GM21367 (cell line): ENCODE measurements at regions not wholly inside any gene's neighbourhood (a gene's known extent, or its start where the extent isn't known, plus 50 kb on each side); places are given as distances from the start of the nearest gene placed in this dataset.

Experiments
- ATAC-seq: cut with Tn5 transposase; IDR thresholded peaks from one replicate; pipeline ENCODE4 v1.9.1; 2021; ENCODE audit not compliant: unreplicated experiment

DNA sequence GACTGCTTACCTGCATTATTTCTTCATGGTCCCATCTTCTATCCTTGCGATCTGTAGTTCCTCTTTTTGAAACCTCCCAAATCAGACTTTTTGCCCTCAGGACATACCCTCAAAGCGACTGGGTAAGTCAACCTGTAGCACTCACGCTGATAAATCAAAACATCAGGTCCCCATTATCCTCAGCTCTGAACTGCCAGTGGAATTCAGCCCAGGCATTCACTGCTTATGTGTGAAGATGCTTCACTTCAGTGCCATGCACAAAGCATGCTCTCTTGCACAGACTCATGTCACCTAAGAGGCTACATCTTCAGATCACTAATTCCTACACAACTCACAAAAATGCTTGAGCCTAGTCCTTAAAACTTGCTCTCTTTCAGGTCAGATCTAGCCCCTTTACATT lies 283.6 kb upstream of the KLF6 start:
- ATAC-seq = no peak

DNA sequence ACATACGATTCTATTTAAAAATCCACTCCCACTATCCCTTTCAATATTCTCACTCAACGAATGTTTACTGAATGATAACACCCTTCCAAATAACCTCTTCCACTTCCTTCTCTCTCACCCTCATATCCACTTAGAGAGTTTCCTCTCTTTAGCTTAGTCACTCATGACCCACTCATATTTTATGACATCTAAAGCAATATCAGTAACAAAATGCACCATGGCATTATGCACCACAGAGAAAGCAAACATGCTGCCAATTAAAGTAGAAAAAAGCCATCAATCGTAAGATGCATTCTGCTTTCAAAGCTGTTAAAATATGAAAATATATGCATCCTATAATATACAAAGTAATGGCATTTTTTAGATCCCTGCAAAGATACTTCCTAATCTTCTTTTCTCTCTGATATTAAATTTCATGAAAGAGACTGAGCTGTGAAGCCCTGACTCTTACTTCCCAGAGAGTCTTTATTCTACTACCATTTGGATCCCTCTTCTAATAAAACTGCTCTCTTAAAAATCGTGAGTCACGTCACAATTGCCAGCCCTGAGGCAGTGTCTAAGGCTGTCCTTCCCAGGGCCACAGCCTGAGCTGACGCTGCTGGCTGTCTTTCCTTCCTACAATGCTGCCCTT lies 283.0 kb upstream of the KLF6 start:
- ATAC-seq = no peak

DNA sequence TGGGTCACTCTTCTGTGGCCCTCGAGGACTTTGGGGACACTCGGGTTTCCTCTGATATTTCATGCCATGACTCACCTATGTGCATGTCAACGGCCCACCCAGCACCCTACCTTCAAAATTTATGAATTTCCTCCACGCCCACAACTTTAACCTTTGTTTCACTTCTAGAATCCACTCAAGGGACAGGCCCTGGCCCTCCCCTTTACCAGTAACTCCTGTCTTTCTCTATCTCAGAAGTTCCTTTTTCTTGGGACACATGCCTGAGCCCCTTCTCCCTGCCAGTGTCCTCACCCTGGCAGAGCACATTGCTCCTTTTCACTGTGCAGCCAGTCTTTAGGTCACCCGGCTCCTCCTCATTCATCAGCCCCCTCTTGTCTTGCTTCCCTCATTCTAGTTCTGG lies 282.5 kb upstream of the KLF6 start:
- peak; percentile 77 for ATAC-seq

DNA sequence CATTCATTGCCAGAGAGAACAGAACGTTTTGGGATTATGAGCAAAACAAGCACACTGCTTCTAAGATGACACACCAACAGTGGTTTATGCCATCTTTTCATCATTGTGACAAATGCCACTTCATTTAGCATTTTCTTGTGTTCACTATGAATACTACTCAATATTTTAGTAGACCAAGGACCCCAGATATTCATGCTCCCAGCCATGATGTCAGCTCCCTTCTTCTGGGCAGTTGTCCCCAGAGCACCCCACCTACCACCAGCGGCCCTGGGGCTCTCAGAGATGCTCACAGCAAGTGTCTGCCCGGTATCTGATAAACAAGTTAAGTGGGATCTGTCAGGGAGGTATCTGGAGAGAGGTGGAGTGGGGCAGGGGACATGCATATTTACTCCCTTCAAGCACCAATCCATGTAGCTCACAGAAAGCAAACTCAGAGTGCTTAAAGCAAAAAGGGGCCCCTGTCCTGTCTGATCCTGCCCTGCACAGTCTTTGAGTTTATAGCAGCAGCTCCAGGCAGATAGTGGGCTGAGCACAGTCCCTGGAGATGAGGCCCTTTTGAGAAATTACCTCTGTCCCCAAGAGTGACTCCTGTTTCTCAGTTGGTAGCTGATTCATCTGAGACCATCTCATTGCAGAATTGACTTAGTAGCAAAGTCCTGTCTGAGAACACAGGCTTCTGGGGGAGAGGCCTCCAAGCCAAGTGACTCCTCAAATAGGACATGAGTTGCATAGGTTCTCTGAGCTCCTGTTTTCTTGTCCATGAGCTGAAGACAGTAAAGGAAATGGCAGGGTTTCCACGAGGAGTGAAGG lies 281.8 kb upstream of the KLF6 start:
- no peak for ATAC-seq

DNA sequence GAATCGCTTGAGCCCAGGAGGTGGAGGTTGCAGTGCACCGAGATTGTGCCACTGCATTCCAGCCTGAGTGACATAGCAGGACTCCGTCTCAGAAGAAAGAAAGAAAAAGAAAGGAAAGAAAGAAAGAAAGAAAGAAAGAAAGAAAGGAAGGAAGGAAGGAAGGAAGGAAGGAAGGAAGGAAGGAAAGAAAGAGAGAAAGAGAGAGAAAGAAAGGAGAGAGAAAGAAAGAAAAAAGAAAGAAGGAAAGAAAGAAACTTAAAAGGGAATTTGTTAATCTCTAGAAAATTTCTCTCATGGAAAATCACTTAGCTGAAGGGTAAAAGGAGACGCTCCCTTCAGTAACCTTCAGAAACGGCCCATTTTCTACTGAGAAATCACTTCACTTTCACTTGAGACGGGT lies 279.5 kb upstream of the KLF6 start:
- no peak for ATAC-seq

DNA sequence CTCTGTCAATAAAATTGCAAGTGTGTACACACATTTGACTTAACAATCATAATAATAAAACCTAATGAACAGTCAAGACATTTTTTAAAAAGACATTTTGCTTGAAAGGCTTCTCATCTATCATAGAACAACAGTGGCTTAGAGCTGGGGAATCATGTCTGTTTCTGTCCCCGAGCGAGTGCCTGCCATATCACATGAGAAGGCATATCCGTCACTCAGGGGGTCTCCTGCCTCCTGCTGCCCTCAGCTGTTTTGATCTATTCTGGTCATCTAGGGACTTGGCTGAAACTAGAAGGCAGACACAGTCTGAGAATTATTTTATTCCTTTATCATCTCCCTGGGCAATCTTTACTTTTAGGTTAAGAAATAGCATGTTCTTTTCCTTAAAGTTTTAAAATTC lies 278.7 kb upstream of the KLF6 start:
- no peak for ATAC-seq

DNA sequence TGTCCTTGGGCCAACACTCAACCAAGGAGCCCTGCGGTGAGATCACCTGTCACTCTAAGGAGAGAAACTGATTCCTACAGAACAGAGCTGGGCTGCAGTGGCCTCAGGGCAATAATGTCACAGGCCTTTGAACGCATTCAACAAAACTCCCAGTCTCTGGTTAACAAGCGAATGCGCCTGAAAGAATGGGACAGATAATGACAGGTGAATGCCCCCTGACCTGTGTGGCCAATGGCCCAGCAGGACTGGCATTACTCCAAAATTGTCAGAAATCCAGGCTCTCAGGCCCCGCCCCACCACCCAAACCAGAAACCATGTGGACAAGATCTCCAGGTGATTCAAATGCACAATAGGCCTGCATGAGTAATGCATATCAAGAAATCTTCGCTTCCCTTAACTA lies 277.7 kb upstream of the KLF6 start:
- ATAC-seq = no peak

DNA sequence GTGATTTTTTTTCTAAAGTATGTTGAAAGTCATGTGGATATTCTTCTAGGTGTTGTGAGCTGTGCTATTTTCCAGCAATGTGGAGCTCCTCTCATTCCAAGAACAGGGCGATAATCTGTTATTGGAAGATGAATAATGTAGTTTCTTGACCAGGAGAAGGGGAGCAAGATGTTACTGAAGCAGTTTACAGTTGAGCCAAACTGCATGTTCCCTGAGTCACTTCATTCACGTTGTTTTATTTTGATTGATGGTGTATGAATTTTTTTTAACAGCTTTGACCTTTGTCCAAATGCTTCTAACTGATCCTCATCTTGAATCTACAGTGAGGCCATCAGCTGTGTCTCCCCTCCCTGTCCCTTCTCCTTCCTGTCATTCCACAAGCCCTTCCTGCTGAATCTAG lies 277.1 kb upstream of the KLF6 start:
- ATAC-seq = no peak

DNA sequence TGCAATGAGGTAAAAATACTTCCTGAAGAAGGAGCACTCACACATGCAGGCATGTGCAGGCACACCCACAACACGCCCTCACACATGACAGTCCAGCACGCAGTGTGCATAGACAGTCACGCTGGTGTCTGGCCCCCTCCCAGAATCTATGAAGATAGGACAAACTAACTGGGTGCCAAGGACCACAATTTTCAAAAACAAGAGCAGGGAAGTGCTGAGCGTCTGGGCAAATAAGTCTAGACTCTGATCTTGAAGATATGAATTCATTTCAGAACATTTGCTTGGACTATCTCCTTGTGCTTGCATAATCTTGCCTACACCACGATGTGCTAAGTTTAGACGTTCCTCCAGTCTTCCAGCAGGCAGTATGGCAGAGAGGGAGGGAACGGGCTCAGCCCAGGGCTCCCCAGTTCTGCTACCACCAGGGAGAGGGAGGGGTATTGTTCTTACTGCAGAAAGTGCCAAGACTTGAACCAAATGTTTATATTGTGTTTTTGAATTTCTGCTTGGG lies 276.5 kb upstream of the KLF6 start:
- ATAC-seq = no peak

DNA sequence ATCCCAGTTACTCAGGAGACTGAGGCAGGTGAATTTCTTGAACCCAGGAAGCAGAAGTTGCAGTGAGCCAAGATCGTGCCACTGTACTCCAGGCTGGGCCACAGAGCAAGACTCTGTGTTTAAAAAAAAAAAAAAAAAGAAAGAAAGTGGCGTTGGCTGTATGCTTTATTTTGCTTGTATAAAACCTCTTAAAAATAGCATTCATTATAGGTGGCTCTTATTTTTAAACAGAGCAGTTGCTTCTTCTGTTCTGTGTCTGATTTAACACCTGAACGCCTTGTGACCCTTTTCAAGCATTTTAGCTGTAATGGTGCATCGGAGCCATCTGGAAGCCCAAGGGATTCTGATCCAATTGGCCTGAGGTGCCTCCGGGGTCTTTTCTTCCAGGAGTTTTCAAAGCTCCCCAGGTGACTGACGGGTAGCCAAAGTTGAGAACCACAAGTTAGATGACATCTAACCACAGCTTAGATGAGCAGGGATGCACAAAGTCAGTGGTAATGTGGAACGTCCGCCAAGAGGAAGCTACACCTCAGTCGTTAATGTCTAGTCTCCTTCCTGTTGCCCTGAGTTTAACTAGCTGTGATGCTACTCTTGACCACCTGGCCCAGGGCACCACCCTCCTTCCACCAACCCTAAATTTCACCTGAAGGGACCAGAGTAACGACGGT lies 274.6 kb upstream of the KLF6 start:
- no peak for ATAC-seq

DNA sequence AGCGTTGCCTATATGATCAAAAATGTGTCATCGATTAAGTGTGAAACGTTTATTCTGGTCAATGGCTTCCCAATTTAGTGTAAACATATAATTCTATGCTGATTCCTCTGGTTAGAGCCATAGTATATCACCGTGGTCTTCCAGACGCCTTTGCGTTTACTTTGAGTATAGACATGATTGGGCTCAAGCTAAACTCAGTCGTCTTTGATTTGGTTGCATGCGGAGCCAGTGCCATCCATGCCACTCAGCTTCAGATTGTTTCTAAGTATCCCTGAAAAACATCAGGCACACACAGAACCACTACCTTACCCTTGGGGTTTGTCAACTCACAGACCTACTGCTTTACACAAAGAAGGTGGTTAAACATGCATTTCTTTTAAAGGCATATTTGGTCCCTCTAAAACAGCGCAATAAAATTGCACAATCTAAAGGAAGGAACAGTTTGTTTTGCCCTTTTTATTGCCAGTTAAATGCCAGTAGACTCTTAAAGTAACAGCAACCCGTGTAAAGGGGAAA lies 273.6 kb upstream of the KLF6 start:
- ATAC-seq = no peak

DNA sequence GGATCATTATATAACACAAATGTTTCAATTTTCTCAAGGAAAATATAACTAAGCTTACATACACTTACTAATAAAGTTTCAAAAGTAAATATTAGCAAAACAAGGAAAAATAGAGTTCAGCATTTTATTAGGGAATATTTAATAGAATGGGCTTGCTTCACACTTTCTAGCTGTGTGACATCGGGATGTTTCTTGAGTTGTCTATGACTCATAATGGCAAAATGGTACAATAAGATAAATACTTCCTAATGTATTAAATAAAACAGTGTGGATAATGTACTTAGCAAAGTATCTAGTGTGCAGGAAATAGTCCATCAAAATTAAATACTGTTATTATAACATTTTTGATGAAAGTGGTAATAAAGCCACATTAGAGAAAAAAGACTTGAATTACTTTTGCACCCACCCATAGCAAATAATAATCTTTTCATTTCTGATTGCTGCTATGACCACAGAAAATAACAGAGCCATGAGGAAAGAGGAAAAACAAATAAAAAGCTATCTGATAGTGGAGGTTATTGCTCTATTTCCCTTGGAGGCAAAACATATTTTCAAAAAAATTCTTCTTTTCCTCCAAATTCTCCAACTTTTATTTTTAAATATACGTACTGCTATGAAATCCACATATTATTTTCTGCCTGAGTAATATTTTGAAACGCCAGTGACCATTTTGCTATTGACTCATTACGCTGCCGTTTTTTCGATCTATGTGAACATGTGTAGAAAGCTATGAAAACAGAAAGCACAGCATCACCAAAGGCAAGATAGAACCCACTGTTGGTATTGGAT lies 272.9 kb upstream of the KLF6 start:
- no peak for ATAC-seq

DNA sequence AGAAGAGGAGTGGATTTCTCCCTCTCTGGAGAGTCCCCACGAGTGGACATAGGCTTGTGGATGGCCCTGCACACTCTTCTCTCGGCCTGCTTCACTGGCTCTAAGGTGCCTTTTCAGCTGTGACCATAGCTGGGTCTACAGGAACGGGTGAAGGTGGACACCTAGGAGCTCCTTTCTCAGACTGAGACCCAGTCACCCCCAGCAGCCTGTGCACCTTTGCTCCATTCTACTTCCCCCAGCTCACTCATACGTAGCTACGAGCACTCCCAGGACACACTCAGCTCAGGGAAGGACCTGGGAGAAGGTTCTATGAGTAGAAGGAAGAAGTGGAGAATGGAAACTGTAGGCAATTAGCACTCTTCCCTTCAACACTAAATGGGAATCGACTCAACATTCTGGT lies 272.0 kb upstream of the KLF6 start:
- ATAC-seq = no peak

DNA sequence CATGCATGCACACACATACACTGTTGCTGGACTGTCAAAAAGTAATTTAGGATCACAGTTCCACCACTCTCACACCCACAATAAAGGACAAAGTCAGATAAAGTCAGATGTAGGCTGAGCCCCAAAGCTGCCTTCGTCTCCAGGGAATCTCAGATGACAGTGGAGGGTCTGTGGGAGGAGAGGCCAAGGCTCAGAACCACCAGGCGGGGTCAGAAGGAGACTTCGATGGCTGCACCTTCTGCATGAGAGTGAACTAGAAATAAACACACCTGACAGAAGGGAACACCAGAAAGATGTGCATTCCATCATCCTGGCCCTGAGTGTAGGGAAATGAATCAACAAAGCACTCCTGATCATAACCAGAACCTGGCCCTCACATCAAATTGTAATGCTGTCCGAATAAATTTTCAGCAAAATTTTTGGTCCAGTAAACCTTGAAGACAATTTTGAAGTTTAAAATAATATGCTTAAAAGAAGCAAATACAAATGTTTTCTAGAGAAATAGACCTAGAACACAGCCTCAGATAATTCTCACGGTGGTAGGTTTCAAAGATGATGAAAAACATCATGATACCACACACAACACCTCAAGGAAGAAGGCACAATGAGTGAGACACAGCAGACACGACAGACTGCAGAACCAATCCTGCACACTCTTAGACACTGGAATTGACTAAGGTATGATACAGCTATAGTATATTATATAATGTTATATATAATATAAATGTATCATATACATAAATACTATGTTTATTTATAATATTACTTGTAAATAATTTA lies 269.8 kb upstream of the KLF6 start:
- no peak for ATAC-seq

DNA sequence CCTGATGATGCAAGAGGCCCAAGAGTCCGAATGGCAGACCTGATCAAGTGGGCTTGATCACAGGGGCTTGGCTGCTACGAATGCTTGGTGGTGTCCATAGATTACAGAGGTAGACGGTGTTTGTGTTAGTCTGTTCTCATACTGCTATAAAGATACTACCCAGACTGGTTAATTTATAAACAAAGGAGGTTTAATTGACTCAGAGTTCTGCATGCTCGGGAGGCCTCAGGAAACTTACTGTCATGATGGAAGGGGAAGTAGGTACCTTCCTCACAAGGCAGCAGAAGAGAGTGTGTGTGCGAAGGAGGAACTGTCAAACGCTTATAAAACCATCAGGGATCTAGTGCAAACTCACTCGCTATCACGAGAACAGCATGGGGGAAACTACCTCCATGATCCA lies 268.9 kb upstream of the KLF6 start:
- no peak for ATAC-seq

DNA sequence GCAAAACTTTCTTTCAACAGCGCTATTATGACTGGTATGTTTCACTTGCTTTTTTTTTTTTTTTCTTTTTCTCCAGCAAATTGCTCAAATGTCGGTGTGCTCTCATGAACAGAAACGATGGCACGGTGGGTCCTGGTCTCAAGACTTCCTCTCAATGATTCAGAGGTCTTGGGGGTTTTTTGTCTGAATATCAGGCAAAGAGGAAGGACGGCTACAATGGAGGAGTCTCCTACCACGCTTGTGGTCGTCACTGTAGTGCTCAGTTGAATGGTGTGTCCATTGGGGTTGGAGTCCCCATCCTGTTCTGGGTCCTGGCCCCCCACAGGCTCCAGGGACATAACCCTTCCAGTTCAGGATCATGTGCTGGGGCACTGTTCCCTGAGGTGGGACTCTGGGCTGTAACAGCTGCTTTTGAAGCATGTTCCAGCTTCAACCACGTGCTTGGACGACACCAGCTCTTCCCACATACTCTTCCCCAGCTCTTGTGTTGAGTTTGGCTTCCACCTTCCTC lies 266.7 kb upstream of the KLF6 start:
- ATAC-seq = no peak

DNA sequence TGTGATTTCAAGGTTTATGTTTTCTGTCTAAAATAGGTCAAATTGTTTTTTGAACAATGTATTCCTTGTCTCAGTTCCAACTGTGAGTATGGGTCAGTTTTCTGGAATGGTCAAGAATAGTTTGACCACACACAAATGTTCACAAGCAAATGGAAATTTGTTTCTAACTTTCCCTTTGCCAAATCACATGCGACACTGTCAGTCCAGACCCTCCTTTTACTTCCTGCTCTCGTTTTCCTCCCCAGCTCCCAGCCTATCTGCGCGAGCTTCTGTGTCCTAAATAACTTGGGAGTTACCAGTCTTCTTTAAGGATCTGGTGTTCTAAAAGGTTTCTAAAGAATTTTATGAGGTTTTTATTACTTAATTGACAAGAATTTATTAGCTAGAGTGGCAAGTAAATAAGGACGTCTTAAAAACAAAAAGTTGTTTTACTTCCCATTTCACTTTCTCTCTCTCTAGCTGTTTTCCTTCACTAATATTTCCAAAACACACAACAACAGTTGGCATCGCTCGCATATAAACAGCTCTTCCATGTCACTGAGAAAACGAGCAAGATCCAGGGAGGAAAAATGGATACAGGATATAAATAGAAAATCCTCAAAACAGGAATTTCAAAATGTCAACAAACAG lies 266.1 kb upstream of the KLF6 start:
- no peak for ATAC-seq

DNA sequence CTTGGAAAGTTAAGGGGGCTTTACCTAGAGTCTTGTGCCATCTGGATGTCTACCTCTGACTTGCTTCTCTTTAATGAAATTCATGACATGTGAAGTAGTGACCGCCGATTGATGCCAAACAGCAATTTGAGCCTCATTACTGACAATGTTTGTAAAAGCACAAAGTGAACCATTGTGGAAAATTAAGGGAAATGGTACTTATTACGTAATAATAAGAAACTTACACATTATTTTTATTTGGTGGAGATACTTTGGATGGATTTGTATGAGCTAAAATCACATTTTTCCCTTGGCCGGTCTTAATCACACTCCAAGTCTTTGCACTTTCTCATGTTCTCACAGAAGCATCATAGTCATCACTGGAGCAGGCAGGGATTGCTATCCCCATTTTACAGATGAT lies 265.1 kb upstream of the KLF6 start:
- ATAC-seq = no peak

DNA sequence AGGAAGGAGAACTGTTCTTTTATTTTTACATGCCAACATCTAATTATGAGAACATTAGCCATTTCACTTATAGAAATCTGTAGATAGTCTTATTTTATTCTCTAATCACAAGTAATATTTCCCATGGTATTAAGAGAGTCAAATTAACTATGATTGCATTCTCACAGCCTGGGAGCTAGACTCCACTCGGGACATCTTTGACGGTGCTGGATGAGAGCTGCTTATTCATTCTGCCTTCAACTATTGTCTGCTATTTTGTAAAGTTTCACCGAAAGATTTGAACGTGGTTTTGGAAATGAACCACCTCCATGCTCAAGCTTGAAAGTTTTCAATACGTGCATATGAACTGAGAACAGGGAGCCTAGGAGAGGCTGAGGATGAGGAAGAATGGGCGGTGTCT lies 264.3 kb upstream of the KLF6 start:
- no peak for ATAC-seq
